ENCODE measurements at regions not wholly inside any gene's neighbourhood (a gene's known extent, or its start where the extent isn't known, plus 50 kb on each side); places are given as distances from the start of the nearest gene placed in this dataset.
"Not testable (repeated sequence)": the region's sequence is repeated elsewhere in the genome, so short reads cannot be mapped to it uniquely, and the experiment has no call there.

- H3K27ac ChIP-seq, result no peak overlapping the region
- TF ChIP-seq ZFX (IDR thresholded peaks at IDR 0.05) (no peak), CTCF (conservative IDR thresholded peaks at IDR 0.05) (no peak)
Observed at GRCh38 chr13:93038187-93038586, 188.4 kb upstream of the GPC6 start.

- H3K27ac ChIP-seq, result no peak overlapping the region
- no peak for TF ChIP-seq CTCF (conservative IDR thresholded peaks at IDR 0.05)
- TF ChIP-seq ZFX (IDR thresholded peaks at IDR 0.05), result no peak
Observed at GRCh38 chr13:93039131-93039530, 187.5 kb upstream of the GPC6 start.

GRCh38 chr13:93041566-93041965 is 185.0 kb upstream of the GPC6 start:
- not testable (repeated sequence) for H3K27ac ChIP-seq

GRCh38 chr13:93045836-93046235 is 180.8 kb upstream of the GPC6 start:
- no peak for TF ChIP-seq ZFX (IDR thresholded peaks at IDR 0.05)
- no peak for TF ChIP-seq CTCF (conservative IDR thresholded peaks at IDR 0.05)
- no peak overlapping the region for H3K27ac ChIP-seq

- no peak for TF ChIP-seq CTCF (conservative IDR thresholded peaks at IDR 0.05)
- no peak for TF ChIP-seq ZFX (IDR thresholded peaks at IDR 0.05)
- no peak overlapping the region for H3K27ac ChIP-seq
Observed at GRCh38 chr13:93055233-93055632, 171.4 kb upstream of the GPC6 start.

- no peak overlapping the region for H3K27ac ChIP-seq
- TF ChIP-seq ZFX (IDR thresholded peaks at IDR 0.05), result no peak
- TF ChIP-seq CTCF (conservative IDR thresholded peaks at IDR 0.05), result no peak
Observed at GRCh38 chr13:93058301-93058700, 168.3 kb upstream of the GPC6 start.

GRCh38 chr13:93060144-93060543 is 166.5 kb upstream of the GPC6 start:
- H3K27ac ChIP-seq, result no peak overlapping the region
- TF ChIP-seq CTCF (conservative IDR thresholded peaks at IDR 0.05), result no peak
- no peak for TF ChIP-seq ZFX (IDR thresholded peaks at IDR 0.05)

- H3K27ac ChIP-seq, result no peak overlapping the region
- no peak for TF ChIP-seq CTCF (conservative IDR thresholded peaks at IDR 0.05)
- TF ChIP-seq ZFX (IDR thresholded peaks at IDR 0.05), result no peak
Observed at GRCh38 chr13:93066187-93066586, 160.4 kb upstream of the GPC6 start.

All from C4-2B (cell line).